ENCODE measurements at regions not wholly inside any gene's neighbourhood (a gene's known extent, or its start where the extent isn't known, plus 50 kb on each side); places are given as distances from the start of the nearest gene placed in this dataset.

- DNase-seq: no peak
Measured at GRCh38 chr12:90393089-90393488, 561.9 kb downstream of the CCER1 start.

GRCh38 chr12:90390947-90391346, 564.0 kb downstream of the CCER1 start:
- no peak for DNase-seq

GRCh38 chr12:90368081-90368480, 586.9 kb downstream of the CCER1 start:
- DNase-seq: no peak

- no peak for DNase-seq
Measured at GRCh38 chr12:90366286-90366685, 588.7 kb downstream of the CCER1 start.

GRCh38 chr12:90360300-90360699, 594.7 kb downstream of the CCER1 start:
- no peak for DNase-seq

- no peak for DNase-seq
Measured at GRCh38 chr12:90355711-90356355, 599.1 kb downstream of the CCER1 start.

- no peak for DNase-seq
Measured at GRCh38 chr12:90343966-90344365, 611.0 kb downstream of the CCER1 start.

GRCh38 chr12:90342081-90342480, 612.9 kb downstream of the CCER1 start:
- no peak for DNase-seq

- DNase-seq: no peak
Measured at GRCh38 chr12:90339837-90340236, 615.1 kb downstream of the CCER1 start.

GRCh38 chr12:90338365-90338764, 616.6 kb downstream of the CCER1 start:
- DNase-seq: no peak

- DNase-seq: no peak
Measured at GRCh38 chr12:90337018-90337417, 618.0 kb downstream of the CCER1 start.

GRCh38 chr12:90335566-90335965, 619.4 kb downstream of the CCER1 start:
- DNase-seq: no peak

GRCh38 chr12:90333939-90334338, 621.0 kb downstream of the CCER1 start:
- no peak for DNase-seq

- no peak for DNase-seq
Measured at GRCh38 chr12:90333424-90333823, 621.6 kb downstream of the CCER1 start.

GRCh38 chr12:90331821-90332220, 623.2 kb downstream of the CCER1 start:
- no peak for DNase-seq

GRCh38 chr12:90331262-90331661, 622.6 kb upstream of the ATP2B1 start:
- DNase-seq: no peak

- no peak for DNase-seq
Measured at GRCh38 chr12:90327793-90328743, 619.4 kb upstream of the ATP2B1 start.

GRCh38 chr12:90323217-90323616, 614.6 kb upstream of the ATP2B1 start:
- DNase-seq: no peak

GRCh38 chr12:90322006-90322405, 613.4 kb upstream of the ATP2B1 start:
- no peak for DNase-seq

GRCh38 chr12:90321369-90321768, 612.7 kb upstream of the ATP2B1 start:
- no peak for DNase-seq

GRCh38 chr12:90311561-90311960, 602.9 kb upstream of the ATP2B1 start:
- DNase-seq: no peak

- no peak for DNase-seq
Measured at GRCh38 chr12:90305379-90305778, 596.7 kb upstream of the ATP2B1 start.

GRCh38 chr12:90304231-90304630, 595.6 kb upstream of the ATP2B1 start:
- DNase-seq: no peak

- DNase-seq: no peak
Measured at GRCh38 chr12:90303771-90304170, 595.1 kb upstream of the ATP2B1 start.
